Activated naive CD8-positive, alpha-beta T cell treated with anti-CD3 and anti-CD28 coated beads, Interleukin-2, amount 50 U/mL, for 24 hours (primary cell): ENCODE measurements at regions not wholly inside any gene's neighbourhood (a gene's known extent, or its start where the extent isn't known, plus 50 kb on each side); places are given as distances from the start of the nearest gene placed in this dataset.

Source experiments
- ATAC-seq: fragments of 150-1000 bp; cut with Tn5 transposase; one replicate; pipeline ENCODE4 v1.10.0; 2021
- DNase-seq: peaks from one replicate; pipeline ENCODE4 v3.0.0; 2021
- H3K27ac Mint-ChIP-seq: one replicate; pipeline ENCODE4 v1.8.0; 2021; ENCODE audit warnings: mild to moderate bottlenecking, mixed read lengths
- H3K27me3 Mint-ChIP-seq: one replicate; pipeline ENCODE4 v1.8.0; 2021; ENCODE audit warnings: mixed read lengths
- H3K36me3 Mint-ChIP-seq: one replicate; pipeline ENCODE4 v1.8.0; 2021; ENCODE audit warnings: low read depth, mixed read lengths
- H3K4me1 Mint-ChIP-seq: one replicate; pipeline ENCODE4 v1.8.0; 2021; ENCODE audit warnings: mixed read lengths
- H3K4me3 Mint-ChIP-seq: one replicate; pipeline ENCODE4 v1.8.0; 2021; ENCODE audit warnings: mild to moderate bottlenecking, moderate library complexity, mixed read lengths
- H3K9me3 Mint-ChIP-seq: one replicate; pipeline ENCODE4 v1.8.0; 2021; ENCODE audit warnings: mixed read lengths

DNA sequence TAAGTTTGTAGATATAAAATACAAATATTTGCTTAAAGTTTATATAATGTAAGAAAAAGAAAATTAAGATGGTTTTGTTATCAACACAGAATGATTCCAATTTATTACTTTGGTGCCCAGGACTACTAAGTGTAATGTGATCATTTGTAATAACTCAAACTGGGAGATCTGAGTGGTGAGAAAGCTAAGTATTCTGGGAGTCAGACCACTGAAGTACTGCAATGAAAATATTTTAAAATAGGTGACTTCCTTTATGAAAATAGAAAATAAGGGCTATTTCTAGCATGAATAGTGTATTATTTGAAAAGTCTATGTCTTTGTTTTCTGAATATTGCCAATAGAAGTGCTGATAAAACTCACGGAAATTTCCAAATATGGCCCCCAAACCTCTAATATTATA lies 305.6 kb upstream of the MAN1A1 start:
- Mint-ChIP-seq H3K9me3 (no peaks in the 10 kb centered on the region), H3K4me1 (no peaks in the 10 kb centered on the region), H3K27me3 (no peaks in the 10 kb centered on the region), H3K4me3 (no peak overlapping the region), H3K36me3 (no peaks in the 10 kb centered on the region), H3K27ac (no peak overlapping the region)
- ATAC-seq (no peak), DNase-seq (no peak)

- Mint-ChIP-seq H3K27me3 (no peaks in the 10 kb centered on the region), H3K36me3 (no peaks in the 10 kb centered on the region), H3K4me1 (no peaks in the 10 kb centered on the region), H3K4me3 (no peak overlapping the region), H3K9me3 (no peaks in the 10 kb centered on the region), H3K27ac (no peak overlapping the region)
- ATAC-seq (no peak), DNase-seq (no peak)
These were observed 303.8 kb upstream of the MAN1A1 start for GRCh38 chr6:119653329-119653728.

- no peak for DNase-seq
- Mint-ChIP-seq H3K4me1 (no peaks in the 10 kb centered on the region), H3K9me3 (no peaks in the 10 kb centered on the region), H3K27me3 (no peaks in the 10 kb centered on the region), H3K27ac (no peak overlapping the region), H3K4me3 (no peak overlapping the region), H3K36me3 (no peaks in the 10 kb centered on the region)
- ATAC-seq = no peak
These were observed 300.0 kb upstream of the MAN1A1 start for GRCh38 chr6:119649531-119649930.

DNA sequence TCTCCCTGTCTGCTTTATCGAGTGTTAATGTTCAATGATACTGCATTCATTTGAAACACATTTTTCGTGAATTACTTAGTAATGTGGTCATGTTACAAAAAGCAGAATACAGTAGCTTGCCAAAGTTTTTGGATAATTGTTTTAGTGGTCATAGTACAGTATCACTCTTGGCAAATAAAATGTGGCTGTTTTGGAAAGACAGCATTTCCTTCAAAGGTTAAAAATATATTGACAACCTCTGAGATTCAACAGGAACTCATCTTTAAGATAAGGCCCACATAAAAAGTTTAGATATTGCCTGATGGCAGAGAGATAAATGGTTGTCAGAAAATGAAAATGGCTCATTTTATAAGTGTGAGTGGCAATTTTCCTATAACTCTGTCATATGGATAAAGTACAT lies 297.7 kb upstream of the MAN1A1 start:
- Mint-ChIP-seq H3K9me3 (no peaks in the 10 kb centered on the region), H3K27ac (no peak overlapping the region), H3K4me1 (no peaks in the 10 kb centered on the region), H3K4me3 (no peak overlapping the region), H3K36me3 (no peaks in the 10 kb centered on the region), H3K27me3 (no peaks in the 10 kb centered on the region)
- DNase-seq = no peak
- ATAC-seq = no peak

GRCh38 chr6:119643876-119644275 lies 294.3 kb upstream of the MAN1A1 start:
- Mint-ChIP-seq H3K27me3 (no peaks in the 10 kb centered on the region), H3K4me3 (no peak overlapping the region), H3K4me1 (no peaks in the 10 kb centered on the region), H3K27ac (no peak overlapping the region), H3K9me3 (no peaks in the 10 kb centered on the region), H3K36me3 (no peaks in the 10 kb centered on the region)
- no peak for DNase-seq
- ATAC-seq = no peak

GRCh38 chr6:119637768-119638167 lies 288.2 kb upstream of the MAN1A1 start:
- ATAC-seq (no peak), DNase-seq (no peak)
- H3K27ac Mint-ChIP-seq = no peak overlapping the region
- peaks cover 5% of the 10 kb centered on the region for H3K4me1 Mint-ChIP-seq
- H3K27me3 Mint-ChIP-seq = no peaks in the 10 kb centered on the region
- no peak overlapping the region for H3K4me3 Mint-ChIP-seq
- peaks cover 6% of the 10 kb centered on the region for H3K9me3 Mint-ChIP-seq
- no peaks in the 10 kb centered on the region for H3K36me3 Mint-ChIP-seq

DNA sequence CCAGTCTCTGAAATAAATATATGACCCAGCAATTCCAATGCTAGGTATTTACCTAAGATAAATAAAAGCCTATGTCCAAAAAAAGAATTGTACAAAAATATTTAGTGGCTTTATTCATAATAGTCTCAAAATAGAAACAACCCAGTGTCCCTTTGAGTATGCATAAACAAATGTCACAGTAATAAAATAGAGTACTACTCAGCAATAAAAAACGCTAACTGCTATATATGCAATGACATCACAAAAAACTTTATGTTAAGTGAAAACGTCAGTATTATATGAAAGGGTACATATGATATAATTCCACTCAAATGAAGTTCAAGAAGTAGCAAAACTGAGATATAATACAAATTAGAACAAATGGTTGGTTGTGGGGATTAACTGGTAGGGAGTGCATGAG lies 286.5 kb upstream of the MAN1A1 start:
- Mint-ChIP-seq H3K27ac (no peak overlapping the region), H3K9me3 (peaks cover 6% of the 10 kb centered on the region), H3K27me3 (no peaks in the 10 kb centered on the region), H3K36me3 (no peaks in the 10 kb centered on the region), H3K4me3 (no peak overlapping the region), H3K4me1 (peaks cover 5% of the 10 kb centered on the region)
- no peak for ATAC-seq
- DNase-seq = no peak

GRCh38 chr6:119633461-119633860 lies 283.9 kb upstream of the MAN1A1 start:
- H3K4me1 Mint-ChIP-seq = peaks cover 5% of the 10 kb centered on the region
- peaks cover 6% of the 10 kb centered on the region for H3K9me3 Mint-ChIP-seq
- no peak overlapping the region for H3K4me3 Mint-ChIP-seq
- DNase-seq (no peak), ATAC-seq (no peak)
- no peak overlapping the region for H3K27ac Mint-ChIP-seq
- H3K27me3 Mint-ChIP-seq = no peaks in the 10 kb centered on the region
- H3K36me3 Mint-ChIP-seq = no peaks in the 10 kb centered on the region

- DNase-seq = no peak
- no peaks in the 10 kb centered on the region for H3K4me1 Mint-ChIP-seq
These were observed 281.1 kb upstream of the MAN1A1 start for GRCh38 chr6:119630561-119631192.

GRCh38 chr6:119628691-119629594 lies 279.4 kb upstream of the MAN1A1 start:
- Mint-ChIP-seq H3K36me3 (no peaks in the 10 kb centered on the region), H3K27ac (no peak overlapping the region)
- no peak for DNase-seq

More at GRCh38 chr6:119630561-119631192, 281.1 kb upstream of the MAN1A1 start:
- Mint-ChIP-seq H3K9me3 (peaks cover 6% of the 10 kb centered on the region), H3K27ac (no peak overlapping the region), H3K27me3 (no peaks in the 10 kb centered on the region), H3K4me3 (no peak overlapping the region), H3K36me3 (no peaks in the 10 kb centered on the region)
- no peak for ATAC-seq

DNA sequence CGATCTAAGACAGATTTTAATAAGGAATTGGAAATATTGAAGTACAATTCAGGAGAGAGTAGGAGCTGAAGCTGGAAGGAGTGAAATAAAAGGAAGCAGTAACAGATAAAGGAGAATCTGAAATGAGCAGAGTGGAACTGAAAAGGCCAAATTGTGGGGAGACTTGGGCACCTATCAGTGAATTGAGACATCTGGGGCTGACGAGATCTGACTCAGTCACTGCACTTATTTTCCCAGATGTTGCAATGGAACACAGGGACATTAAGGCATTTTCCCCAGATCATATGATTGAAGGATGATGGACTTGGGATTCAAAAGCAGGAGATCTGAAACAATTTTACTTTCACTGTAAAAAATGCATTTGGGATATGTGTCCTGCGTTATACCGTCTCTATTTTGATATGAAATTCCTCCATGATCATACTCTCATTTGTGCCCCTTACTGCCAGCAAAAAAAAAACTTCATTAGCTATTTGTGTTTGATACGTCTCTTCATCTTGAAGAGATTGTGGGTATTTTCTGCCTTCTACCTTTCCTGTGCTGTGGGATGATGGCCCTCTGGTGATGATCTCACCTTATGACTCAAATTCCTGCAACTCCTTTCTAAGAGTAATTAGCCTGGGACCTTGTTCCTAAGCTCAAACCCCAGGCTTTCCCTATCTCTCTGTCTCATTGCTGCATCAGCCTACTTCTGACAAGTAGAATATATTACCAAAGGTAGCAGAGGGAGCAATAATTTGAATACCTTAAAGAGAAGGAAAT lies 278.5 kb upstream of the MAN1A1 start:
- DNase-seq (no peak), ATAC-seq (no peak)
- Mint-ChIP-seq H3K27me3 (no peaks in the 10 kb centered on the region), H3K27ac (no peak overlapping the region), H3K36me3 (no peaks in the 10 kb centered on the region), H3K4me1 (no peaks in the 10 kb centered on the region), H3K9me3 (no peaks in the 10 kb centered on the region), H3K4me3 (no peak overlapping the region)

More at GRCh38 chr6:119628691-119629594, 279.4 kb upstream of the MAN1A1 start:
- ATAC-seq = no peak
- Mint-ChIP-seq H3K4me1 (no peaks in the 10 kb centered on the region), H3K27me3 (no peaks in the 10 kb centered on the region), H3K4me3 (no peak overlapping the region), H3K9me3 (no peaks in the 10 kb centered on the region)

- no peaks in the 10 kb centered on the region for H3K4me1 Mint-ChIP-seq
- H3K27ac Mint-ChIP-seq = no peak overlapping the region
- H3K27me3 Mint-ChIP-seq = no peaks in the 10 kb centered on the region
- H3K9me3 Mint-ChIP-seq = no peaks in the 10 kb centered on the region
- H3K4me3 Mint-ChIP-seq = no peak overlapping the region
- DNase-seq (no peak), ATAC-seq (no peak)
- H3K36me3 Mint-ChIP-seq = no peaks in the 10 kb centered on the region
These were observed 277.5 kb upstream of the MAN1A1 start for GRCh38 chr6:119626884-119627619.

DNA sequence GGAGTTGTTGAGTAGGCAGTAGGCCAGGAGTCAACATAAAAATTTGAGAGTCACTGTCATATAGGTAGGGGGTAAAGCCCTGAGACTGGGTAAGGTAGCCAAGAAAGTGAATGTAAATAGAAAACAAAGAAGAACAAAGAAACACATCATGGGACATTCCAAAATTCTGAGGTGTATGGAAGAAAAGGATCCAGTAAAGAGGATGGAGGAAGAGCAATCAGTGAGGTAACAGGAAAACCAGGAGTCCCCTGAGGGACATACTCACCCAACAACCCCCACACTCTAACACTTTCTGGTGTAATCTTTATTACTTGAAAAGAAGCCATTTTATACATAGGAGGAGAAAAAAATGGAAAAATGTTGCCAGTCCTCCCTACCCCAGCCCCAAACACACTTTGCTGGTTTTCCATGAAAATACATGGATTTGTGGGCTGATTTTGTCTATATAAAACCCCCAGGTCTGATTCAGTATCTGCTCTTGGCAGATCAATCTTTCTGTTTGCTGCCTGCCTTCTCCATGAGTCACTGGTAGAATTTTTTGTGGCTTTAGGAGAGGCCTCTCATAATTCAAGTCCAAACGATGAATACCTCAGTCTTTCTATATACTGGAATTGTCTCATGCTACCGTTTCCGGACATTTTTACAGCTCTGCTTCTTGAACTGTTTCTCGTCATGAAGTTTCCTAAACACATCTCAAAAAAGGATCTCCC lies 271.4 kb upstream of the MAN1A1 start:
- ATAC-seq (no peak), DNase-seq (no peak)
- no peaks in the 10 kb centered on the region for H3K27me3 Mint-ChIP-seq
- H3K4me1 Mint-ChIP-seq = no peaks in the 10 kb centered on the region
- no peaks in the 10 kb centered on the region for H3K36me3 Mint-ChIP-seq
- H3K9me3 Mint-ChIP-seq = no peaks in the 10 kb centered on the region
- H3K4me3 Mint-ChIP-seq = no peak overlapping the region
- no peak overlapping the region for H3K27ac Mint-ChIP-seq

DNA sequence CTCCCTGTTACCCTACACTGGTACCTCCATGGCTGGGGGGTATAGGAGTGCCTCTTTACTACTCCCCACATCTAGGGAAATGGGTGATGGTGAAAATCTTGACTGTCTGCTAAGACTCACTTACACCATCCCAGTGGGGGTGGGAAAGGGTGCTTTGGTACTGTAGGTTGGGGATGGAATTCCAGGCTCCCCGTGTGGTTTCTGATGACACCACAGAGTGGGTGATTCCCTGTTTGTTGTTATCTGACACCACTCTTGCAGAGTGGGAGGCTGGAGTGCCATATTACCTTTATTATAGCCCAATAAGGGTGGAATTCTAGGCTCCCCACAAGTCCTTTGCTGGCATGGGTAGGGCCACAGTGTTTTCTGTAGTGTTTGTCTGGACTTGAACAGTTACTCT lies 264.6 kb upstream of the MAN1A1 start:
- H3K4me1 Mint-ChIP-seq = peaks cover 2% of the 10 kb centered on the region
- no peak overlapping the region for H3K4me3 Mint-ChIP-seq
- DNase-seq (no peak), ATAC-seq (no peak)
- H3K27ac Mint-ChIP-seq = no peak overlapping the region
- no peaks in the 10 kb centered on the region for H3K9me3 Mint-ChIP-seq
- no peaks in the 10 kb centered on the region for H3K36me3 Mint-ChIP-seq
- no peaks in the 10 kb centered on the region for H3K27me3 Mint-ChIP-seq
